WTC11 (cell line): ENCODE measurements at regions not wholly inside any gene's neighbourhood (a gene's known extent, or its start where the extent isn't known, plus 50 kb on each side); places are given as distances from the start of the nearest gene placed in this dataset.

ENCODE experiments used
- ATF2 ChIP-seq: sonication (generic); formaldehyde crosslinking; IDR thresholded peaks from 2 replicates; pipeline ENCODE4 v1.8.1; 2022; ENCODE audit warnings: low read depth, missing genetic modification reagents, borderline replicate concordance
- ATF3 ChIP-seq: sonication (generic); formaldehyde crosslinking; conservative IDR thresholded peaks from 2 replicates; pipeline ENCODE4 v1.8.1; 2022; ENCODE audit warnings: mild to moderate bottlenecking, missing genetic modification reagents
- CTCF ChIP-seq: fragments of 200-600 bp; IDR thresholded peaks from 2 replicates; pipeline ENCODE4 v1.8.0; 2022; ENCODE audit warnings: antibody characterized with exemption
- E2F4 ChIP-seq: sonication (generic); formaldehyde crosslinking; IDR thresholded peaks from 2 replicates; pipeline ENCODE4 v1.8.1; 2022; ENCODE audit warnings: low read depth, mild to moderate bottlenecking, moderate library complexity, missing genetic modification reagents, borderline replicate concordance
- EMX1 ChIP-seq: fragments of 250-450 bp; sonication (Bioruptor Pico); IDR thresholded peaks from 2 replicates; pipeline ENCODE4 v1.8.0; 2021; ENCODE audit warnings: mild to moderate bottlenecking
- ESRRA ChIP-seq: sonication (generic); formaldehyde crosslinking; IDR thresholded peaks from 2 replicates; pipeline ENCODE4 v1.8.1; 2022; ENCODE audit warnings: mild to moderate bottlenecking, missing genetic modification reagents, borderline replicate concordance
- FOXJ3 ChIP-seq: sonication (generic); formaldehyde crosslinking; IDR thresholded peaks from 2 replicates; pipeline ENCODE4 v1.9.0; 2021; ENCODE audit warnings: missing genetic modification reagents, mild to moderate bottlenecking, borderline replicate concordance
- JUN ChIP-seq: sonication (generic); formaldehyde crosslinking; IDR thresholded peaks from 2 replicates; pipeline ENCODE4 v1.8.0; 2023; ENCODE audit warnings: mild to moderate bottlenecking, missing genetic modification reagents
- MAX ChIP-seq: sonication (generic); formaldehyde crosslinking; IDR thresholded peaks from 2 replicates; pipeline ENCODE4 v1.8.0; 2022; ENCODE audit warnings: mild to moderate bottlenecking, missing genetic modification reagents
- MLX ChIP-seq: sonication (generic); formaldehyde crosslinking; IDR thresholded peaks from 2 replicates; pipeline ENCODE4 v1.8.1; 2023; ENCODE audit warnings: mild to moderate bottlenecking, missing genetic modification reagents, moderate library complexity
- SOX15 ChIP-seq: fragments of 250-450 bp; sonication (Bioruptor Pico); IDR thresholded peaks from 2 replicates; pipeline ENCODE4 v1.9.0; 2021; ENCODE audit warnings: mild to moderate bottlenecking
- TCF7 ChIP-seq: sonication (generic); formaldehyde crosslinking; IDR thresholded peaks from 2 replicates; pipeline ENCODE4 v1.8.0; 2022; ENCODE audit warnings: mild to moderate bottlenecking, low read depth, missing genetic modification reagents, moderate library complexity
- USF2 ChIP-seq: sonication (generic); formaldehyde crosslinking; IDR thresholded peaks from 2 replicates; pipeline ENCODE4 v1.8.1; 2023; ENCODE audit warnings: mild to moderate bottlenecking, missing genetic modification reagents, moderate library complexity
- ZBTB21 ChIP-seq: sonication (generic); formaldehyde crosslinking; IDR thresholded peaks from 2 replicates; pipeline ENCODE4 v1.8.1; 2023; ENCODE audit warnings: mild to moderate bottlenecking, missing genetic modification reagents, borderline replicate concordance

GRCh38 chr21:9735421-9735961 is 785.9 kb upstream of the TPTE start:
- no peak for TF ChIP-seq CTCF
- no peak for TF ChIP-seq SOX15
- TF ChIP-seq USF2 (CRISPR knock-in tag), result no peak
- no peak for TF ChIP-seq JUN (CRISPR knock-in tag)
- TF ChIP-seq ATF2 (CRISPR knock-in tag), result no peak
- TF ChIP-seq TCF7, result no peak
- no peak for TF ChIP-seq MAX
- TF ChIP-seq MLX (CRISPR knock-in tag), result no peak
- TF ChIP-seq FOXJ3 (CRISPR knock-in tag), result no peak
- TF ChIP-seq ESRRA, result no peak
- TF ChIP-seq E2F4 (CRISPR knock-in tag), result no peak
- TF ChIP-seq ZBTB21 (CRISPR knock-in tag), result no peak
- TF ChIP-seq ATF3 (CRISPR knock-in tag), result no peak
- no peak for TF ChIP-seq EMX1 (CRISPR knock-in tag)
